SK-N-SH (cell line): ENCODE measurements at regions not wholly inside any gene's neighbourhood (a gene's known extent, or its start where the extent isn't known, plus 50 kb on each side); places are given as distances from the start of the nearest gene placed in this dataset.

Experiments used
- FOXM1 ChIP-seq: IDR thresholded peaks from 2 replicates; pipeline ENCODE4 v1.4.0; 2012; ENCODE audit warnings: low read depth, mild to moderate bottlenecking
- TCF12 ChIP-seq: IDR thresholded peaks from 2 replicates; pipeline ENCODE4 v1.4.0; 2012
- TF ChIP-seq, protein P1 (sequence below): fragments of 200-600 bp; sonication (generic); IDR thresholded peaks from 2 replicates; pipeline ENCODE4 v1.6.1; 2017; ENCODE audit warnings: antibody characterized with exemption, mild to moderate bottlenecking, moderate library complexity

DNA sequence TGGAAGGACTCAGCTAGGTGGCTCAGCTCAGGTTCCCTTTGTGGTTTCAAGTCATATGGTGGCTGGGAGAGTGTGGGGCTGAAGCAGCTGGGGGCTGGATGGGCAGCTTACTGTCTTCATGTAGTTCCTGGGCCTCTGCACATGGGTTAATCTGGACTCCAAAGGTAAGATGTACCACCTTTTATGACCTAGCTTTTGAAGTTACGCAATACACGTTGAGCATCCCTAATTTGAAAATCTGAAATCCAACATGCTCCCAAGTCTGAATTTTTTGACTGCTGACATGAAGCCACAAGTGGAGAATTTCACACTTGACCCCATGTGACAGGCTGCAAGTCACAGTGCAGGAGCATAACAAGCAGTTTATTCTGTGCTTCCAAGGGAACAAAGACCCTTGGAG is 173.7 kb downstream of the KBTBD8 start:
- no peak for TF ChIP-seq FOXM1
- TF ChIP-seq, protein P1, sequence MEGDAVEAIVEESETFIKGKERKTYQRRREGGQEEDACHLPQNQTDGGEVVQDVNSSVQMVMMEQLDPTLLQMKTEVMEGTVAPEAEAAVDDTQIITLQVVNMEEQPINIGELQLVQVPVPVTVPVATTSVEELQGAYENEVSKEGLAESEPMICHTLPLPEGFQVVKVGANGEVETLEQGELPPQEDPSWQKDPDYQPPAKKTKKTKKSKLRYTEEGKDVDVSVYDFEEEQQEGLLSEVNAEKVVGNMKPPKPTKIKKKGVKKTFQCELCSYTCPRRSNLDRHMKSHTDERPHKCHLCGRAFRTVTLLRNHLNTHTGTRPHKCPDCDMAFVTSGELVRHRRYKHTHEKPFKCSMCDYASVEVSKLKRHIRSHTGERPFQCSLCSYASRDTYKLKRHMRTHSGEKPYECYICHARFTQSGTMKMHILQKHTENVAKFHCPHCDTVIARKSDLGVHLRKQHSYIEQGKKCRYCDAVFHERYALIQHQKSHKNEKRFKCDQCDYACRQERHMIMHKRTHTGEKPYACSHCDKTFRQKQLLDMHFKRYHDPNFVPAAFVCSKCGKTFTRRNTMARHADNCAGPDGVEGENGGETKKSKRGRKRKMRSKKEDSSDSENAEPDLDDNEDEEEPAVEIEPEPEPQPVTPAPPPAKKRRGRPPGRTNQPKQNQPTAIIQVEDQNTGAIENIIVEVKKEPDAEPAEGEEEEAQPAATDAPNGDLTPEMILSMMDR = no peak
- no peak for TF ChIP-seq TCF12
